ENCODE measurements at regions not wholly inside any gene's neighbourhood (a gene's known extent, or its start where the extent isn't known, plus 50 kb on each side); places are given as distances from the start of the nearest gene placed in this dataset.
"Not testable (repeated sequence)": the region's sequence is repeated elsewhere in the genome, so short reads cannot be mapped to it uniquely, and the experiment has no call there.

GRCh38 chr2:48050711-48051110 lies 144.4 kb upstream of the FBXO11 start:
- no peak for TF ChIP-seq CTCF (IDR thresholded peaks at IDR 0.05; ENCODE audit: low read length, missing control alignments)
- no peak for DNase-seq (ENCODE audit: low read depth)
- no peak overlapping the region for H3K4me3 ChIP-seq (replicated peaks; ENCODE audit: low read depth, low read length)

GRCh38 chr2:48059975-48060374 lies 153.7 kb upstream of the FBXO11 start:
- TF ChIP-seq CTCF (IDR thresholded peaks at IDR 0.05; ENCODE audit: low read length, missing control alignments): no peak
- no peak overlapping the region for H3K4me3 ChIP-seq (replicated peaks; ENCODE audit: low read depth, low read length)
- no peak for DNase-seq (ENCODE audit: low read depth)

- not testable (repeated sequence) for DNase-seq (ENCODE audit: low read depth); H3K4me3 ChIP-seq (replicated peaks; ENCODE audit: low read depth, low read length)
Measured at GRCh38 chr2:48061656-48062055, 155.4 kb upstream of the FBXO11 start.

GRCh38 chr2:48065096-48065495 lies 158.8 kb upstream of the FBXO11 start:
- no peak for TF ChIP-seq CTCF (IDR thresholded peaks at IDR 0.05; ENCODE audit: low read length, missing control alignments)
- H3K4me3 ChIP-seq (replicated peaks; ENCODE audit: low read depth, low read length): no peak overlapping the region
- DNase-seq (ENCODE audit: low read depth): no peak

- H3K4me3 ChIP-seq (replicated peaks; ENCODE audit: low read depth, low read length): no peak overlapping the region
- no peak for TF ChIP-seq CTCF (IDR thresholded peaks at IDR 0.05; ENCODE audit: low read length, missing control alignments)
- no peak for DNase-seq (ENCODE audit: low read depth)
Measured at GRCh38 chr2:48066000-48066399, 159.7 kb upstream of the FBXO11 start.

GRCh38 chr2:48069769-48070168 lies 163.5 kb upstream of the FBXO11 start:
- no peak for DNase-seq (ENCODE audit: low read depth)
- H3K4me3 ChIP-seq (replicated peaks; ENCODE audit: low read depth, low read length): no peak overlapping the region
- no peak for TF ChIP-seq CTCF (IDR thresholded peaks at IDR 0.05; ENCODE audit: low read length, missing control alignments)

GRCh38 chr2:48070415-48070814 lies 164.1 kb upstream of the FBXO11 start:
- TF ChIP-seq CTCF (IDR thresholded peaks at IDR 0.05; ENCODE audit: low read length, missing control alignments): no peak
- DNase-seq (ENCODE audit: low read depth): no peak

GRCh38 chr2:48072583-48072982 lies 166.3 kb upstream of the FBXO11 start:
- TF ChIP-seq CTCF (IDR thresholded peaks at IDR 0.05; ENCODE audit: low read length, missing control alignments): no peak
- no peak overlapping the region for H3K4me3 ChIP-seq (replicated peaks; ENCODE audit: low read depth, low read length)

More at GRCh38 chr2:48070415-48070814, 164.1 kb upstream of the FBXO11 start:
- no peak overlapping the region for H3K4me3 ChIP-seq (replicated peaks; ENCODE audit: low read depth, low read length)

More at GRCh38 chr2:48072583-48072982, 166.3 kb upstream of the FBXO11 start:
- DNase-seq (ENCODE audit: low read depth): no peak

All from fibroblast of pulmonary artery (primary cell).